IPS-18c (cell line): ENCODE measurements at regions not wholly inside any gene's neighbourhood (a gene's known extent, or its start where the extent isn't known, plus 50 kb on each side); places are given as distances from the start of the nearest gene placed in this dataset.

Experiments used
- H3K4me3 ChIP-seq: 2 replicates; pipeline ENCODE4 v1.7.0; 2013; ENCODE audit warnings: low read depth, mild to moderate bottlenecking, low read length, moderate library complexity; ENCODE audit not compliant: insufficient read depth
- H3K9me3 ChIP-seq: one replicate; pipeline ENCODE4 v1.6.1; 2013; ENCODE audit warnings: mild to moderate bottlenecking, low read length, moderate library complexity; ENCODE audit not compliant: control insufficient read depth, insufficient read depth

DNA sequence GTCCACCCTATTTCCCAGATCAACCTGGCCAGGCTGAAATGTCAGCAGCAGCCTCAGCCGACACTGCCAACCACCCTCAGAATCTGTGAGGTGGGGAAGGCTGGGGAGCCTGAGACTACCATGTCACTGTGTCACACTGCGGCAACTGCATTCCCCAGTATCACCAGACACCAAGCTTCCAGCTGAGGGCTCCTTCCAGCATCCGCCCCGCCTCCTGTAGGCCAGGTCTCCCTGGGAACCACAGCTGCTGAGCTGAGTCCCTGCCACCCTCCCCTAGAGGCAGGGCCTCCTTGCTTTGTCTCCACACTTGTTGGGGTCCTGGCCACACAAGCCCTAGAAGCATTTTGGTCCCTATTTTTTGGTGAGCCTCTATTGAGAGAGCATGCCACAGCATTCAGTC is 115.7 kb downstream of the UNC5CL start:
- Histone ChIP-seq H3K9me3 (no peaks in the 10 kb centered on the region), H3K4me3 (no peak overlapping the region)

DNA sequence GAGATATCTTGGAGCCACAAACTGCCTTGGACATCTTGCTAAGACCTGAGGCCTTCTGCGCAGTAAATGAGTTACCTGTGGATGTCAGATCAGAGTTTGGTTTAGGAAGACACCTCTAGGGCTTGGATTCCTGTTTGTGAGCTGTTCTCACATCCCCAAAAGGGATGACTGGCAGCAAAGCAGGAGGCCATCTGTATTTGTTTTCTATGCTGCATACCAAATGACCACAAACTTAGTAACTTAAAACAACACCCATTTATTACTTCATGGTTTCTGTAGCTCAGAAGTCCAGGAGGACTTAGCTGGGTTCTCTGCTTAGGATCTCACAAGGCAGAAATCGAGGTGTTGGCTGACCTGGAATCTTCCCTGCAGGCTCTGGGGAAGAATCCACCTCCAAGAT is 116.7 kb downstream of the UNC5CL start:
- Histone ChIP-seq H3K4me3 (no peak overlapping the region), H3K9me3 (no peaks in the 10 kb centered on the region)

DNA sequence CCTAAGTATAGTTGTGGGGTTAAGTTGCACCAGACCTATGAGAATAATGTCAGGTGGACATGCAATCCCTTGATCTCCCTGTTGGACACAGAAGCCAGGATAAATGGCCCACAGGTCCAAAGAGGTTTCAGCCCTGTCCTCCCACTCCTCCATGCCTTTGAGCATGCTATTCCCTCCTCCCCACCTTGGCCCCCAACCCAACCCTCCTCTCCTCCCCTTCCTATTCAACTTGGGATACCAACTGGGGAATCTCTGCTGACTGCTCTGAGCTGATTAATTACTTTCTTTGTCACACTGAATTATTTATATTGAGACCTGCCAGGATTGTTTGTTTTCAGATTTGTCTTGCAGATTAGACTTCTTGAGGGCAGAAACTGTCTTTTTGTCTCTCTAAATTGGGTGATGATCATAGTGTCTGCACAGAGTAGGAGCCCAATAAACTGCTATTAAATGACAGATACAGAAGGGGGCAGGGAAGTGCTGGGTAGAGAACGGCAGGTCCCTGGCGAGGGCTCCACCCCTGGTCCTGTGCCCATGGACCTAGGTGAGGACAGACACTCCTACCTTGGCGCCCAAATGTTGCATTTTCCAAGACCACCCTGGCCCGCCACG is 120.9 kb downstream of the UNC5CL start:
- Histone ChIP-seq H3K4me3 (no peak overlapping the region), H3K9me3 (no peaks in the 10 kb centered on the region)

DNA sequence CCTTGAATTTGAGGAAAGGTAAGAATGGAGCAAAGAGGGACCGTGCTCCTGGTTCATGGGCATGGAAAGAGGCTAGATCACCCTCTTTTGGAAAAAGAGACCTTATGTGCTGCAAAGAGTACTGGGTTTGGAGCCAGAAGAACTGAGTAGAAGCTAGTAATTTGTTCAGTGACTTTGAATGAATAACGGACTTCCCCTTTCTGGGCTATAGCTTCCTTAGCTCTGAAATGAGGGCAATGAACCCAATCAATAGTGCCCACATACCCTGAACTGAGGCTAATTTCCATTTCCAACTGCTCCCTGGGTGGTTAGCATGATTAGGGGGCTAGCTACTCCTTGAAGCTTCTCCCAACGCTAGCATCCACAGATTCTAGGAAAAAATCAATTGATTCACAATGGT is 121.4 kb downstream of the UNC5CL start:
- H3K9me3 ChIP-seq: no peaks in the 10 kb centered on the region
- no peak overlapping the region for H3K4me3 ChIP-seq

DNA sequence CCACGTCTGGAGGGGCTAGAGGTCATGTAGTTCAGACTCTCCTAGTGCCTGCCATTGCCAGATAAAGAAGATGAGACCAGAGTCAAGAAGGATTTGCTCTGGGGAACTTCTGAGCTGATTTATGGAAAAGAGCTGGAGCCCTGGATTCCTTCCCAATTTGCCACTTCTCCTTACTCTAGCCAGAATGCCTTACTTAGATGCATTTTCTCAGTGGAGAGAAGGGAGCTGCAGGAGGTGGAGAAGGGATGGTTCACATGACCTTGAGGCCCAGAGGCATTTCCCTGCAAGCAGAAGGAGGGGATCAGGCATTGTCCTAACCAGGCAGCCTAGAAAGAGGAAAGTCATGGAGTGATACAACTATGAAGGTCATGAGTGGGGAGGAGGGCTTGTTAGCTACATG is 122.2 kb downstream of the UNC5CL start:
- Histone ChIP-seq H3K9me3 (no peaks in the 10 kb centered on the region), H3K4me3 (no peak overlapping the region)

DNA sequence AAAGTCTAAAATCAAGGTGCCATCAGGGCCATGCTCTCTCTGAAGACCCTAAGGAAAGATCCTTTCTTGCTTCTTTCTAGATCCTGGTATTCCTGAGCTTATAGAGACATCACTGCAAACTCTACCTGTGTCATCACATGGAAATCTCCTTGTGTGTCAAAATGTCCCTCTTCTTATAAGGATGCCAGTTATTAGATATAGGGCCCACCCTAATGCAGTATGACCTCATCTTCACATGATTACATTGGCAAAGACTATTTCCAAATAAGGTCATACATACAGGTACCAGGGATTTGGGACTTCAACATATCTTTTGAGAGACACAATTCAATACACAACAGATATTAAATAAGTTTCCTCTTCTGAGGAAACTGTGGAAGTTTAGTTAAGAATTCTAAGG is 123.9 kb downstream of the UNC5CL start:
- H3K4me3 ChIP-seq: no peak overlapping the region
- H3K9me3 ChIP-seq: no peaks in the 10 kb centered on the region

DNA sequence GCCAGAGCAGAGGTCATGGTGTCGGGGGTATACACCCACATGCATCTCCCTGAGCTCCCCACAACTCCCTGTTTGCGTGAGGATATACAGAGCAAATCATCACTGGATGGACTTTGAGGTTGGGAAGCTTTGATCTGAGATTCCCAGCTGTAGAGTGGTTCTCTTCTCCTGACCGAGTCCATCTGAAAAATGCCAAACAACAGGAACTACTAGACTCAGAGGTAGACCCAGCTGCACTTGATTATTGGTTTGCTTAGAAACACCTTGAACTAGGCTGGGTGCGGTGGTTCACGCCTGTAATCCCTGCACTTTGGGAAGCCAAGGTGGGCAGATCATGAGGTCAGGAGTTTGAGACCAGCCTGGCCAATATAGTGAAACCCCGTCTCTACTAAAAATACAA is 125.0 kb downstream of the UNC5CL start:
- Histone ChIP-seq H3K9me3 (no peaks in the 10 kb centered on the region), H3K4me3 (no peak overlapping the region)

DNA sequence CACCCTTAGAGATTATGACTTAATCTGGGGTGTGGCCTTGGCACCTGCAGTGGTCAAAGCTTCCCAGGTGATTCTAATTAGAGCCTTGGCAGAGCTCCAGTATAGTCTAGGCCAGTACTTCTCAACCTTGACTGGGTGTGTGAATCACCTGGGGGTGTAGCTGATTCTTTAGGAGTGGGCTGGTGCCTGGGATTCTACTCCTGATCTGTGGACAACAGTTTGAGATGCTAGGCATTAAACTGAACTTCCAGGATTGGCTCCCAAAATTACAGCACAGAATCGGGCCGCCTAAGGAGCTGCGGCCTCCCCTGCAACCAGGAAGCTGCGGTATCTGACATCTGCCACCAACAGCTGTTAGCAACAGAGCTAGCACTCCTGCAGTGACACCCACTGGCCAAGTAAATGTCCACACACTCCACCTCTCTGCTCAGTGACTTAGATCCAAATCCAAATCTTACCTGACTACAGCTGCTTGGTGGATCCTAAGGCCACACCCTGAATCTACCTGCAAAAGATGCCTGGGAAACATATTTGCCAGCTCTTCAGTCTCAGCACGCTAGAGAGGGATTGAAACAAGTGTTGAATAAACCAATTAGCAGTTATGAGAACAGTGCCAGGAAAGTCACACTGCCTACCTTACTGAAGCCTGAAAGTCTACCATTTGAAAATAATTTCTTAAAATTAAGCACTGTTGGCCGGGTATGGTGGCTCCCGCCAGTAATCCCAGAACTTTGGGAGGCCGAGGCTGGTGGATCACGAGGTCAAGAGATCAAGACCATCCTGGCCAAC is 126.7 kb downstream of the UNC5CL start:
- H3K4me3 ChIP-seq: no peak overlapping the region
- H3K9me3 ChIP-seq: no peaks in the 10 kb centered on the region

DNA sequence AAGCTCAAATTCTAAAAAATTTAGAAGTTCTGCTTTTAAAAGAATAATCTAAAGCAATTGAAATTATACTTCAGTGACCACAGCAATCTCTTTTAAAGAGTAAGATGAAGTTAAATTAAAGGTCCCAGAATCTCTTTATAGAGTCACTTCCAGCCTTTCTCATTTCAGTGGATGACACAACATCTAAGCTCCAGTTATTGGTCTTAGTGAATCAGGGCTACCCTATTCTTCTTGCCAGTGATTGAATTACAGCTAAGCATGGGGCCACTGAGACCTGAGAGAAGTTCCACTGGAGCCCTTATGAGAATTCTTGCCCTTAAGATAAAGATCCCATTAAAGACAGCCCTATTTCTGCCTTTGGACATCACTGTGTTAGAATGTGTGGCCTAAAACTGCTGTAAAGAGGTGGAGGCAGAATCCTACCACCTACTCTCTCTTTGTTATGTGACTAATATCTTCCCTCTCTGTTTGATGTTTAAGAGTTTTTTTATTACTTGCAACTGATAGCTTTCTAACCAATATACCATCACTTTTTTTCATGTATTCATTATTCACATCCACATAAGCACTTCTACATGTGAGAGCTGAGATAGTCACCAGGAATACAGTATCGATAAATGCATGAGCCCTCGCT is 128.6 kb downstream of the UNC5CL start:
- H3K4me3 ChIP-seq: no peak overlapping the region
- H3K9me3 ChIP-seq: no peaks in the 10 kb centered on the region

DNA sequence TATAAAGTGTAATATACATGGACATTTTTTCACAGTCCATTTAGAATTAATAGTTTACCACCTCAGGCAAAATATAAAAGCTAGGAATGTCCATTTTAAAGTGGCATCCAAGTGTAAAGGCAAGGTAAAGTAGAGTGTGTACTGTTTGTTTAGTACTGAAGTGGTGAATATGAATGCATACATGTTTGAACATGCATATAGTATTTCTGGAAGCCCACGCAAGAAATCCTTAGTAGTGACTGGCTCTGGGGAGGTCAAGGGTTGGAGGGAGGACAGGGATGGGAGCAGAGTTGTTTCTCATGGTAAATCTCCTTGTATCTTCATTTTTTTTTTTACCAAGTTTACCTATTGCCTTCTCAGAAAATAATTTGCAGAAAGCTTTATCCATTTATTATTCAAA is 129.2 kb downstream of the UNC5CL start:
- Histone ChIP-seq H3K9me3 (no peaks in the 10 kb centered on the region), H3K4me3 (no peak overlapping the region)

DNA sequence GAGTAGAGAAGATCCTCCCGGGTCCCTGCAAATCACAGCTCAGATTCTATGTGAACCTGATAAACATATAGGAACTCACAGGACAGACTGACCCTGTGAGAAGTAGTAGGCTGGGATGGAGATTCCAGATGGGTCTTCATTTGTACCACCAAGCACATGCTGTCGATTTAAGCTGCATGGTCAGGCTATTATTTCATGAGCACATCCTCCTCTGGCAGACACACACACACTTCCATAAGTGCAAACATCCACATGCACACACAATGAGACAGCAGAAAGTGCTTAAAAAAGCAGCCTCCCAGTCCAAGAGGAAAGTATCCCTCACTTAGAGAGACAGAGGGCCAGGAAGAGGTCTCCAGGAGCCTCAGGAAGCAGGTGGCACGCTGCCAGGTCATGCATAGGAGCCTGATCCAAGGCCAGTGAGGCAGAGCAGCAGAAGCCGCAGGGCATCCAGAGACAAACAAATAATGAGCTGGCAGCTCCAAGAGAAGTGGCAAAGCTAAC is 131.8 kb downstream of the UNC5CL start:
- Histone ChIP-seq H3K9me3 (no peaks in the 10 kb centered on the region), H3K4me3 (no peak overlapping the region)

DNA sequence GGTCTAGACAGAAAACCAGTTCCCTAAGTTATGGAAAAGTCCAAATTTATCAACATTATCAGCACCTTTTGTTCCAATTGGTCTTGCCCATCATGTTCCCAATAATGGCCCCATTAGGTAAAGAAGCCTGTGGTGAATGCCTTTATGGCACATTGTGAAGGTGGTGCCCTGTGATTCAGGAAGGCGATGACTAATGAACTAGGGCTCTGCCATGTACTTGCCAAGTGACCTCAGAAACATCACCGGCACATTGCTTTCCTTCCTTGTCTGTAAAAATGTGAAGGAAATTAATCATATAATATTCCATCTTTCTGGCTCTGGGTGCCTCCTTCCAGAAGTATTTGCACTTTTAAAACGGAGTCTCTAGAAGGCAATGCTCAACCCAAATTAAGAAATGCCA is 132.3 kb downstream of the UNC5CL start:
- Histone ChIP-seq H3K4me3 (no peak overlapping the region), H3K9me3 (no peaks in the 10 kb centered on the region)

DNA sequence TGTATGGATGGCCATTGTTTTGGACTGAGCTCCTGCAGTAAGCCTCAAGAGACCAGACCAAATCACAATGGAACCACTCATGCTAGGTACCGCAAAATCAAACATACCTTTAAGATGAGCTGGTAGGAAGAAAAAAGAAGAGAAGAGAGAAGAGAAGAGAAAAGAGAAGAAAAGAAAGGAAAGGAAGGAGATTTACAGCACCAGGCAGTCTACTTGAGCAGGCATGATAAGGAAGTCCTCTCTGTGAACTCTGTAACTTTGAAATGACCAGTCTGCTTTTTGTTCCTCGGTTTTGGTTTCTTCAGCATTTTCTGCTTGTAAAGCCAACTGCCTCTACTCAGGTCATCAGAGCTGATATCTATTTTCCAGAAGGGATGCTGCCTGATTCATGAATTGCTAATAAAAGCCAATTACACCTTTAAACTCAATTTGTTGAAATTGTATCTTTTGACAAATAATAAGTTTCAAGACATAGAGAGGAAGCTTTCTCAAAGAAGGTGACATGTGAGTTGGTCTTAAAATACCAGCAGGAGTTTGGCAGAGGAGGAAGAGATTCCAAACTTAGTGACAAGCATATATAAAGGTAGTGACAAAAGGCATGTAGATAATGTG is 134.3 kb downstream of the UNC5CL start:
- H3K4me3 ChIP-seq: no peak overlapping the region
- H3K9me3 ChIP-seq: no peaks in the 10 kb centered on the region

DNA sequence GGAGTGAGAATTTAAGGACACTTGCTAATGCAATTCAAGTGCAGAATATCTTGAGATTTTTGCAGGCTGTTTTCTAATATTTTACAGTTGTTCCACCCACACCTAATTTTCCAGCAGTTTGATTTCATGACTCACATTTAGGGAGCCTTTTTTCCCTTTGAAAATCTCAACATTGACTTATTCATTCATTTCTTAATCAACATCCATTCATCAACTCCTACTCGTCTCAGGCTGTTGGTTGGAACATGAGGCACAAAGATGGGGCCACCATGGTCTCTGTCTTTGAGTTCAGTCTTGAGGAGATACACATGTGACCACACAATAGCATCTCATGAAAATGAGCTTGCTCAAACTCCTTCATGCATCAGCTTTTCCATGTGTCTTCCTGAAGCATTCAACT is 135.6 kb downstream of the UNC5CL start:
- H3K4me3 ChIP-seq: no peak overlapping the region
- H3K9me3 ChIP-seq: no peaks in the 10 kb centered on the region

DNA sequence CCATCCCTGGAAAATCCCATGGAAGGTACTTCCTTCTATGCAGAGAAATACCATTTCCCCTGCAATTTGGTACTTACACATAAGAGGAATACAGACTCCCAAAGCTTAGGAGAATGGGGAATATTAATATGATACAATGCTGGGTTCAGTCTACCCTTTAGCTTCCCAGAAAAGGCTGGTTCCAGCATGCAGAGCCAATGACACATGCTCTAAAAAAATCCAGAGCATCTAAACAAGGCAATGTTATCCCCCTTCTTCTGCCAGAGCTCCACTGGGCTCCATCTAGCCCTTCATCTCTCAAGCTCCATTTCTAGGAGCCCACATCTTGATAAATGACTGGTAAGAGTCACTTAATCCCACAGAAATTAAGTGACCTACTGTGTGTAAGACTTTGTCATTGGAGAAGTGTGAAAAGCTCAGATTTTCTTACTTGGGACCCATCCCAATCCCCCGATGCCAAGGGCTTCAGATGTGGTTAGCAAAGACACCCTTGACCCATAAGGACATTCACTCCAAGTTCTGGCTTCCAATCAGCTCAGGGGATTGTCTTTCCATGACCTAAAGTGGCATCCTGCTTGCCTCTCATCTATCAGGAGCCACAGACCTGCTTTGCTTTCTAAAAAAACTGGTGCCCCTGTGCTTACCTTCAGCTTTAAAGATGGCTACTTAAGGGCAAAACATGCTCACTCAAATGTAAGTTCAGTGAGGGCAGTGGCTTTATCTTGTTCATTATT is 137.5 kb downstream of the UNC5CL start:
- Histone ChIP-seq H3K4me3 (no peak overlapping the region), H3K9me3 (no peaks in the 10 kb centered on the region)

DNA sequence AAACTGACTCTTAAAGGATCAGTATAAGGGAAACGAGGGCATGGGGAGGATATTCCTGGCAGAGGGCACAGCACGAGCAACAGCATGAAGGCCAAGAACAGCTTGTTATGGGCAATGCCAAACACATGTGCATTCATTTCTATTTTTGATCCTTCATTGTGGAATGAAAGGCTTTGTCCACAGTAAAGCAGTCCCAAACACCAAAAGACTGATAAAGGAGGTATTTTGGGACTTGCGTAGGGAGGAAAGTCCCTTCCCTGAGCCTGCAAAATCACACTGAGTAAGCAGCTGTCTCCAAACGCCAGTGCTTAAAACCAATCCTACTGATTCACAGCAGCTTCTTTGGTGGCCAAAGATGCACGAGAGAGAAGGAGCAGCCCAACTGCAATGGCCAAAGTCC is 138.2 kb downstream of the UNC5CL start:
- no peak overlapping the region for H3K4me3 ChIP-seq
- H3K9me3 ChIP-seq: no peaks in the 10 kb centered on the region

DNA sequence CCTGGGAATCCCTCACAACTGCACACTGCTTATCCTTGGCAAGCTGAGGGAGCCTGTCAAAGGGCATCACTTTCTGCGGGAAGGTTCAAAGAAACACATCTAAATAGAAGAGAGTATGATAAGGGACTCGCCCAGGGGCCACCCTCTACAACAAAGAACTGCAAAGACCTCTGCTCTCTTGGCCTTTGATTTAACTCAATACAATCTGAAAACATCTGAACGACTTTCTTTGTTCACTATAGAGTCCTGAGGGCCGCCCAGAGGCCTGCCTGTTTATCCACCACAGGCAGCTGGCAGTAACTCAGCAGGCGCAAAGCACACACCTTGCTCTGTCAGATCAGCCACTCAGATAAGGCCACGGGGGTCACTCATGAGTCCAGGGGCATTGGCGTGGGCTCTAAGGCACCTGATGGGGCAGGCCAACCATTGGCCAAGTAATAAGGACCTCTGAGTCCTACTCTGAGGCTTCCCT is 139.3 kb downstream of the UNC5CL start:
- Histone ChIP-seq H3K4me3 (no peak overlapping the region), H3K9me3 (no peaks in the 10 kb centered on the region)
